ENCODE measurements at regions not wholly inside any gene's neighbourhood (a gene's known extent, or its start where the extent isn't known, plus 50 kb on each side); places are given as distances from the start of the nearest gene placed in this dataset.
A peak's percentile ranks its signal among the peaks of the same experiment; 100 is the strongest.

DNA sequence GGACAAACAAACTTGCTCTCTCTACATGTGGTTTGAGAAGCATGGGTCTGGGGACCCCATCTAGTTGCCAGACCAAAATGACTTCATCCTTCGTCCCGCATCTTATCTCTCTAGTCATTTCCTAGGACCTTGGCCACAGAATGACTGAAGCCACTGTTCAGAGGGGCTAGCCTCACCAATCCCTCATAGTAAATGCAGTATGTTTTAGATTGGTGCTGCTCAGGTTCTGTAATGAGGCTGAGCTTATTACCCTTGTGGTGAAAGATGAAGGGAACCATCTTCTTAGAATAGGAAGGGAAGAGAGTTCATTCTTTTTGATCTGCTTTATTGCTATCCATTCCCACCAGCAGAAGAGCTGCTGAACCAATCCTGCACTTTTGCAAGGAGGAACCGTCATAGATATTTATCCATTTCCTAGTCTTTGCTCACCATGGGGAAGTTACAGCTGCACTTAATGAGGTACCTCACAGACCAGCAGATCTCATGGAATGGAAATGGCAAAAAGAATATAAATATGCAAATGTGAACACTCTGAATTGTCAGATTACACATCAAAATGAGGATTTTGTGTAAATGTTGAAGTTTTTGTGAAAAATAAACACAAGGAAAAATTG is 436.7 kb downstream of the LPIN1 start:
- DNase-seq (ENCODE audit: low spot score in 2 of 2) = no peak
- H3K9me3 ChIP-seq = no peaks in the 10 kb centered on the region
- no peak overlapping the region for H3K4me3 ChIP-seq
- H3K27me3 ChIP-seq = no peaks in the 10 kb centered on the region
- H3K36me3 ChIP-seq = no peaks in the 10 kb centered on the region
- TF ChIP-seq EP300 (IDR thresholded peaks at IDR 0.05) (no peak), POLR2A (IDR thresholded peaks at IDR 0.05) (no peak)
- TF ChIP-seq, protein P1, sequence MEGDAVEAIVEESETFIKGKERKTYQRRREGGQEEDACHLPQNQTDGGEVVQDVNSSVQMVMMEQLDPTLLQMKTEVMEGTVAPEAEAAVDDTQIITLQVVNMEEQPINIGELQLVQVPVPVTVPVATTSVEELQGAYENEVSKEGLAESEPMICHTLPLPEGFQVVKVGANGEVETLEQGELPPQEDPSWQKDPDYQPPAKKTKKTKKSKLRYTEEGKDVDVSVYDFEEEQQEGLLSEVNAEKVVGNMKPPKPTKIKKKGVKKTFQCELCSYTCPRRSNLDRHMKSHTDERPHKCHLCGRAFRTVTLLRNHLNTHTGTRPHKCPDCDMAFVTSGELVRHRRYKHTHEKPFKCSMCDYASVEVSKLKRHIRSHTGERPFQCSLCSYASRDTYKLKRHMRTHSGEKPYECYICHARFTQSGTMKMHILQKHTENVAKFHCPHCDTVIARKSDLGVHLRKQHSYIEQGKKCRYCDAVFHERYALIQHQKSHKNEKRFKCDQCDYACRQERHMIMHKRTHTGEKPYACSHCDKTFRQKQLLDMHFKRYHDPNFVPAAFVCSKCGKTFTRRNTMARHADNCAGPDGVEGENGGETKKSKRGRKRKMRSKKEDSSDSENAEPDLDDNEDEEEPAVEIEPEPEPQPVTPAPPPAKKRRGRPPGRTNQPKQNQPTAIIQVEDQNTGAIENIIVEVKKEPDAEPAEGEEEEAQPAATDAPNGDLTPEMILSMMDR (IDR thresholded peaks at IDR 0.05) = no peak
- no peak overlapping the region for H3K27ac ChIP-seq
- H3K4me1 ChIP-seq = peaks cover 0 to 6% (median 0%) of the 10 kb centered on the region in 4 donors
- 87 to 88% methylated on average over 3 of the region's 3 CpGs for WGBS, 2 donors

DNA sequence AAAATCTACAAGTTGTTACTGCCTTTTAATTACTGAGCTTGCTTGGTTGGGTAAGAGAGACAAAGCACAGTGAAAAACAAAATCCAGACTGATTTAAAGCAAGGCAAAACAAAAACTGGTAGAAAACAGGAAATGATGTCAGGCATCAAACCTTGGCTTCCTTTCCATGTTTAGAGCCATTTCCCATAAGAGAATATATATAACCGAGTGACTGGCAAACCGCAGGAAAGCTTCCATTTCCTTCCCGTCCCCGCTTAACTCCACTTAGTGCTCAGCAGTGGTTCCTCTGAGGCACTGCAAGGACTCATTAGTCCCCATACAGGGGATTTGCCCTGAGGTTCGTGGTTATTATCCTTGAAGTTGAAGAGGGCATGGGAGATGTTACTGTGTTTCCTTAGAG is 446.3 kb downstream of the LPIN1 start:
- H3K36me3 ChIP-seq = no peaks in the 10 kb centered on the region
- H3K4me3 ChIP-seq = no peak overlapping the region
- no peaks in the 10 kb centered on the region for H3K9me3 ChIP-seq
- no peaks in the 10 kb centered on the region for H3K4me1 ChIP-seq
- peak in 1 of 2 donors; percentile 10 for DNase-seq (ENCODE audit: low spot score in 2 of 2)
- no peak for TF ChIP-seq POLR2A (IDR thresholded peaks at IDR 0.05)
- TF ChIP-seq EP300 (IDR thresholded peaks at IDR 0.05) = peak; percentile 10 to 79
- no peaks in the 10 kb centered on the region for H3K27me3 ChIP-seq
- peak overlapping the region in 1 of 4 donors; percentile 41 for H3K27ac ChIP-seq
- 62 to 80% methylated on average over 5 of the region's 5 CpGs for WGBS, 2 donors

DNA sequence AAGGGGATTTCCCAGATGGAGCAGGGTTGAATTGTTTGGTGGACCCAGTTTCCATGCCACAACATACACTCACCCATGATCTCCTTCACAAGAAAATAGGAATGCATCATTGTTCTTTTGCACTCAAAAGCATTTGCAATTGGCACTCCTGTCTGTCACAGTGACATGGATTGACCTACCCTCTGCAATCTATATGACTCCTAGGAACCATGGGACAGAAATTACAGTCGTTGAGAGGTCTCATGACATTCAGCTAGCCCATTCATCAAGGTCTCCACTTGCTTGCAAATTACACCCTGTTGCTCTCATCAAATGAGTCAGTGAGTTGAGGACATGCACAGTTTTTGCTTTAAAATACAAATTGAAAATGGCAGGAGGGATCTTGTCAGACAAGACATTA is 448.5 kb downstream of the LPIN1 start:
- Histone ChIP-seq H3K36me3 (no peaks in the 10 kb centered on the region), H3K27ac (no peak overlapping the region), H3K4me3 (no peak overlapping the region), H3K4me1 (no peaks in the 10 kb centered on the region), H3K27me3 (no peaks in the 10 kb centered on the region), H3K9me3 (no peaks in the 10 kb centered on the region)
- TF ChIP-seq POLR2A (IDR thresholded peaks at IDR 0.05) (no peak), EP300 (IDR thresholded peaks at IDR 0.05) (no peak)
- TF ChIP-seq, protein P1 (IDR thresholded peaks at IDR 0.05) = no peak
- no peak for DNase-seq (ENCODE audit: low spot score in 2 of 2)
- 74 to 89% methylated on average over 1 of the region's 1 CpG for WGBS, 2 donors

DNA sequence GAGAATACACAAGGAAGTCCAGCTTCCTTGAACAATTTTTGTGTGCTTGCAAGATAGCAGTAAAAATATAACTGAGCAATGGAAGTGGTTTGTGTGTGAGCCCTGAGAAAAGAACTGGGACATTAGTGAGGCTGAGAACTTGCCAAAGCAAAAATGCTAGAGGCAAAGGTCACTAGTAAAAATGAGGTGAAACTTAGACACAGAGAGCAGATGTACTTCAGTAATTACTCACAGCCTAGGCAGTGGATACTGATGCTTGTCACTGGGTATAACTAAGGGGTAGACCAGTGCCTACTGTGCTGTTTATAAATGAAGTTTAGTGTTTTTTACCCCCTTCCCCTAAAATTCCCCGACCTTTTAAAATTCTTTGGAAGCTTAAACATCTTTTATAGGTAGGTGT is 450.1 kb downstream of the LPIN1 start:
- Histone ChIP-seq H3K27me3 (no peaks in the 10 kb centered on the region), H3K4me3 (no peak overlapping the region), H3K36me3 (no peaks in the 10 kb centered on the region), H3K4me1 (no peaks in the 10 kb centered on the region), H3K27ac (no peak overlapping the region), H3K9me3 (no peaks in the 10 kb centered on the region)
- DNase-seq (ENCODE audit: low spot score in 2 of 2) = no peak
- TF ChIP-seq EP300 (IDR thresholded peaks at IDR 0.05) = no peak
- TF ChIP-seq, protein P1 (IDR thresholded peaks at IDR 0.05) = no peak
- TF ChIP-seq POLR2A (IDR thresholded peaks at IDR 0.05) = no peak
- 89% methylated on average over 1 of the region's 1 CpG for whole genome bisulfite sequencing, 2 donors

DNA sequence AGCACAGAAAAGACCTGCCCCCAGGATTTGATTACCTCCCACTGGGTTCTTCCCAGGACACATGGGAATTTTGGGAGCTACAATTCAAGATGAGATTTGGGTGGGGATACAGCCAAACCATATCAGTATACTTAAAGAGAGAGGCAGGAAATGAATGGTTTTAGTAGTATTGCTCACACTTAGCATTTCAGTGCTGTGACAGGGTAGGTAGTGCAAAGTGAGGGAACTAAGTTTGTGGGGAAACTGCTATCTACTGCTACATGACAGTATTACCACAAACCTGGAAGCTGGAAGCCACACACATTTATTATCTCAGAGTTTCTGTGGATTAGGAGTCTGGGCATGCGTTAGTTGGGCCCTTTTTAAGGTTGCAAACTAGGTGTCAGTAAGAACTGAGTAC is 450.7 kb downstream of the LPIN1 start:
- H3K9me3 ChIP-seq = no peaks in the 10 kb centered on the region
- no peak overlapping the region for H3K27ac ChIP-seq
- H3K27me3 ChIP-seq = no peaks in the 10 kb centered on the region
- H3K4me3 ChIP-seq = no peak overlapping the region
- WGBS, 2 donors = 92 to 100% methylated on average over 1 of the region's 1 CpG
- no peak for TF ChIP-seq POLR2A (IDR thresholded peaks at IDR 0.05)
- TF ChIP-seq EP300 (IDR thresholded peaks at IDR 0.05) = no peak
- TF ChIP-seq, protein P1 (IDR thresholded peaks at IDR 0.05) = no peak
- no peaks in the 10 kb centered on the region for H3K36me3 ChIP-seq
- DNase-seq (ENCODE audit: low spot score in 2 of 2) = no peak
- peaks cover 0 to under 1% (median 0%) of the 10 kb centered on the region in 4 donors for H3K4me1 ChIP-seq

All from tibial nerve (tissue), 4 donors.